NCI-H1105 treated with DMSO at 0.1 percent for 48 hours (cell line): ENCODE measurements at regions not wholly inside any gene's neighbourhood (a gene's known extent, or its start where the extent isn't known, plus 50 kb on each side); places are given as distances from the start of the nearest gene placed in this dataset.

Experiments
- DNase-seq: peaks from one replicate; lab custom pipeline; 2025; lab: John Stamatoyannopoulos, UW

DNA sequence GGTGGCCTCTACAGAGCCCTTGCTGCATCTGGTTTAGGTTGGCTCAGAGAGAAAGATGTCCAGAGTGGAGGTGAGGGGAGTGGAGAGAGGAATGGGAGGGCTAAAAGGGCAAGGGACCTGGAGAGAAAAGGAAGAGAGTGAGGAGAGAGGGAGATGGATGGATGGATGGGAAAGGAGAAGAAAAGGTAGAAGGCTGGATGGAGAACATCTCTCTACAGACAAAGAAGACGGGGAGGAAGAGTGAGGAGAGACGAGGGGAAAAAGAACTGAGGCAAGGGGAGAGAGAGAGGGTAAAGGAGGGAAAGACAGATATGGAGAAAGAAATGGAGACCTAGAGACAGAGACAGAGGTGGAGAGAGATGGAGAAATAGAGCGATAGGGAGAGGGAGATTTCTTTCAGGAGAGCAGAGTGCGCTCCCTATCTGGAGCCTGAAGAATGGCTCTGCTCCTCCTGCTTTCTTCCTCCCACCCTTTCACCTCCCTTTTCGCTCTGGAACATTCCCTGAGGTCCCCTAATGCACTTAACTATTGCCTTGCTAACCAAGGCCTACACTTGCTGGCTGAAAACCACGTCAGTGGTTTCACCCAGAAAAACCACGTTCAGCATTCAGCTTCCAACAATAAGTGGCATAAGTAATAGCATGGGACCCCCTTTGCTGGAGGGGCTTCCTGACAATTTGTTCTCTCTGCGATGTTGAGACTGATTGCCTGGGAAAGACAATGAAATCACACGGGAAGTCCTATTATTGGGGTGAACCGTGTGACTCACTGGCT, 286.3 kb downstream of the CDH26 start:
- DNase-seq: no peak

DNA sequence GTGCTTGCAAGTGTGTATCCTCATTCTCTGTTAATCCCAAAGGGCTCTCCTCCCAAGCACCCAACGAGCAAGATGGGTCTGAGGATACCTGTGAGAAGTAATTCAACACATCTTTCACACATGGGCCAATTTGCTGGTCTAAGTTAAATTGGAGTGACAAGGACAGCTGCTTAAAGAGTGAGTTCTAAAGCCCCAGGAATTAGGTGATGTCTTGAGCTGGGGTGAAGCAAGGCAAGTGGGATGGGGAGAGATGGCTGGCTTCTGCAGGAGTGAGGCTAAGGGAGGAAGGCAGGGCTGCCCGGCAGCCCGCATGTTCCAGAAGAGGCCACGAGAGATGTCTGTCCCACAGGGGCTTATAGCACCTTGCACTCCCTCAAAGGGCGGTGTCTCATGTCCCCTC, 288.5 kb downstream of the CDH26 start:
- DNase-seq: no peak

DNA sequence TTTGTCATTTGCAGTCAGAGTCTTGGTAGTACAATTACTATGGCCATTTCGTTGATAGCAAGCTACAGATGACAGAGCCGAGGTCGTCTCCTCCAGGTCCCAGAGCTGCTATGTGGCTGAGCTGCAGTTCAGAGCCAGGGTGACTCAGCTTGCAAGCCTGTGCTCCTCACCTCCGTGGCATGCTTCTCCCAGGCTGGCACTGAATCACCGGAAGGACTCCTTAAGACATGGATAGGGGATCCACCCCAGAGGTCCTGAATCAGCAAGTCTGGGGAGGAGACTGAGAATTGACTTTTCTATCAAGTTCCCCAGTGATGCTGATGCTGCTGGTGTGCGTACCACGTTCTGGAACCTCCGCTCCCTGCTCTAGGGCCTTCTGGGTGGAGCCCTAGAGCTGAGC, 291.2 kb downstream of the CDH26 start:
- no peak for DNase-seq

- DNase-seq: no peak
Measured at GRCh38 chr20:60250251-60250650, 292.0 kb downstream of the CDH26 start.

DNA sequence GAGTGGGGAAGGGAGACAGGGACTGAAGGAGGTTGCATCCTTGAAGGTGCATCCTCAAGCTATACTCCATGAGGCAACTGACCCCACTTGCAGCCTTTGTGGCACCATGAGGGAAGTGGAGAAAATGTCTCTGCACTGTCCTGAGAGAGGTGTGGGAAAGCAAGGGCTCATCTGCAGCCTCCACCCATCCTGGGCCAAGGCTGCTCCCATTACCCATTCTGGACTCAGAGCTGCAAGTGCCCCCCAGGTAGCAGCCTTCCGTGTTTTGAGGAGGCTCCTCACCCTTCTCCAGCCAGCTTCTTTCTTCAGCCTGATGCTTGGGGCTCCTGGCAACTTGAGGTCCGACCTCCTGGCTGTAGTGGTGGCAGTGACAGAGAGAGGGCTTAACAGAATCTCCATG, 294.6 kb downstream of the CDH26 start:
- no peak for DNase-seq

DNA sequence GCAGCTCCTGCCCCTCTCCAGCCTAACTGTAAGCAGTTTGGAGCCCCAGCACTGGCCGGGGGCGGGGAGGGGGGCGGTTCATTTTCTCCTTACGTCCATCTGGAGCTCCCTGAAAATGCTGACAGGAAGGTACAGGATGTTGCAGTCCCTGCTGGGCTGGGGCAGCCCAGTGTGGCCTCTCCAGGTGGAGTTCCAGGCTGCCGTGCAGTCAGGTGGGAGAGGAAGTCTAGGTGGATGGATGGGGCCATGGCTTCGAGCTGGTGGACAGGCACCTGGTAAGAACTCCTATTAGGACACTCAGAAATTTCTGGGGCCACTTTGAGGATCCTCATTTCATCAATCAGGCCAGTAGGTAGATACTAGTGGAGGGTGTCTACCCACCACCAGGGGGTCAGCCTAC, 295.2 kb downstream of the CDH26 start:
- no peak for DNase-seq

GRCh38 chr20:60254901-60255411, 296.7 kb downstream of the CDH26 start:
- peak; percentile 65 for DNase-seq

DNA sequence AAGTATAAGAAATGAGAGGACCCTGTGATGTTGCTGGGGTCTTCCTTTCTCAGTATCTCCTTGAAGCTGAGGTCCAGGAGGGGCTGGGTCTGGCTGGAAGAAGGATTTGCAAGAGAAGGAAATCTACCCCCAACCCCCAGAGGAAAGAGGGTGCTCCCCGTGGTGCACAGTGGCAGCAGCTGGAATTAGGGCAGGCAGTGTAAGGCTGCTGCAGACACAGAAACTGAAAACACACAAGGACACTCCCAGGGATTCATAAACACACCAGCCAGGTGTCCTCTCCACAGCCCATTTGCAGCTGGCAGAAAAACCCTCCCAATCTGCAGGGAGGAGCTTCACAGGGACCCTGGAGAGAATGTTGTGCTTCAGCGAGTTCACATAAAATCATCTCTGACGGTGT, 297.2 kb downstream of the CDH26 start:
- DNase-seq: peak; percentile 76

DNA sequence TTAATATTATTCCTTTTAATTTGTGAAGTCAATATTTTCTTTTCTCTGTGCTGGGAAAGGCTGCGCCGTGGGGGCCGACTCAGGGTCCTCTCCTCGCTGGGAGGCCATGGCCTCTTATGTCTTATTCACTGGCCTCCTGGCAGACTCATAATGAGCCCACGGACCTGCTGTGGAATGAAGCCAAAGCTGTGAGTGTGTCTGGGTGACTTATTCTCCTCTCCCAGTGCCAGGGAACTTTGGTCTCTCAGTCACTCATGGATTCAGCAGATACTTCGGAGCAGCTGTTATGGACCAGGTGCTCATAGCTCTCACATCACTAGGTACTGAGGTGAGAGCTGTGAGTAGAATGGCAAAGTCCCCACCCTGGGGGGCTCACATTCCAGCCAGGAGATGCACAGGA, 297.6 kb downstream of the CDH26 start:
- DNase-seq: no peak

DNA sequence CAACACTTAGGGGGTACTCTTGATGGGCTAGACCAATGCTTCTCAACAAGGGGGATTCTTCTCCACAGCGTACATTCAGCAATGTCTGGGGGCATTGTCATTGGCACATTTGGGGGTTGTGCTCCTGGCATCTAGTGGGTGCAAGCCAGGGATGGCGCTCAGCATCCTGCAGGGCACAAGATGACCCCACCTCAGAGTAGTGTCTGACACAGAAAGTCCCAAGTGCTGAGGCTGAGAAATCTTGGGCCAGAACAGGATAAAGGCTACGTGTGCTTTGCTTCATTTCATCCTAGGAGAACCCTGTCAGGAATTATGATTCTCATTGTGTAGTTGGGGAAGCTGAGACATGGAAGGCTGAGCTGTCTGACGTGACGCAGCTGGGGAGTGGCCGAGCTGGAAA, 298.6 kb downstream of the CDH26 start:
- DNase-seq: no peak

DNA sequence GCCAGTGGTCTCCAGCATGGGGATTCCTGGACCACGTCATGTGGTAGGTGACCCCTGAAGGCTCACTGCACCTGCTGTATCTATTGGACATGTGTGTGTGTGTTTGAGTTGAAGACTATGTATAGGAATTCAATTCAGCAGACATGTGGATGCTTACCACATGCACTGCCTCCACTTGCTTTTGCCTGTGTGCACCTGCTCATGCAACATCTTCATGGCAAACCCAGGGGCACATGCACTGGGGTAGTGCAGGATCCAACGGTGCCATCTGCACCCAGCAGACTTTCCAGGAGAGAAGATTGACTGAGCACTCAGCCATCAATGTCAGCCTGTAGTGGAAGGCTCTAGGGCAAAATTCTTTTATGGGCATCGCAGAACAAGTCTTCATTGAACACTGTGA, 299.4 kb downstream of the CDH26 start:
- DNase-seq: no peak

GRCh38 chr20:60258255-60258863, 300.1 kb downstream of the CDH26 start:
- DNase-seq: no peak

- no peak for DNase-seq
Measured at GRCh38 chr20:60261333-60261732, 303.1 kb downstream of the CDH26 start.

DNA sequence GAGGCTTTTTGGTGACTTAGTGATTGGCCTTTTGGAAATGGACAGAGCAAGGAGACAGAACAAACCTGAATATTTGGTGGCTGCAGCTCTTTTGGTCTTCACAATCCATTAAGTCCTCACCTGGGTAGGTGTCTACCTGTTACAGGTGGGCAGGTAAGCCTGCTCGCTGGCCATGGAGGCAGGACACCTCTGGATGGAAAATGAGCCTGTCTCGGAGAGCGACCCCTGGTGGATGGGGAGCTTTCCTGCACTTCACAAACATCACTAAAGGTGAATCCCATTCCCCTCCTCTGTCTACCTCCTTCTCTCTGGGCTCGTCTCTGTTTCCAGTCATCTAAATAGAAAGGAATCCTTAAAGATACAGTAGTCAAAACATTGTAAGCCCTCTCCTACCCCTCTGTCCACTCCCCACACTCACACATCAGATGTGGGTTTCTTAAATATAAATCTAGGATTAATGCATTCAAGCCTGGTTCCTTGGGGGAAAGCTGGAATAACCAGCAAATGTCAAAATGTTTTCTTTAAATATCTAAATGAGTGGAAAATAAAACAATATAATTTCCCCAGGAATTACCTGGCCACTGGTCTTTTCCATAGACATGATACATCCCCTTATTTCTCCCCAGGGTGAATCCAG, 304.9 kb downstream of the CDH26 start:
- DNase-seq: no peak

- no peak for DNase-seq
Measured at GRCh38 chr20:60263725-60264709, 305.8 kb downstream of the CDH26 start.

GRCh38 chr20:60266177-60266823, 308.1 kb downstream of the CDH26 start:
- no peak for DNase-seq

DNA sequence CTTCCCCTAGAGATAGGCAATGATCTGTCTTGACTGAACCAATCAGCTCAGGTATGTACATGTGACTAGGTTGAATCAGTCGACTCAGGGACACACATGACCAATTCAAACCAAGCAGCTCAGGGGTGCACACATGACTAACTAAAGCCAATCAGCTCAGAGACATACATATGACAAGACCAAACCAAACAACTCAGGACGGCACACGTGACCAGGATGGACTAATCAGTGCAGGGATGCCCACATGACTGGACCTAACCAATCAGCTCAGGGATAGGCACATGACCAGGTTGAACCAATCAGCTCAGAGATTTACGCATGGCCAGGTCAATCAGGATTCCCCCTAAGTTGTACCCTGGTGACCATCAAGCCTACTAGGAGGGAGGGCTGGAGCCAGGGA, 310.3 kb downstream of the CDH26 start:
- DNase-seq: no peak

- no peak for DNase-seq
Measured at GRCh38 chr20:60269573-60270162, 311.4 kb downstream of the CDH26 start.

GRCh38 chr20:60270341-60270740, 312.1 kb downstream of the CDH26 start:
- DNase-seq: no peak

DNA sequence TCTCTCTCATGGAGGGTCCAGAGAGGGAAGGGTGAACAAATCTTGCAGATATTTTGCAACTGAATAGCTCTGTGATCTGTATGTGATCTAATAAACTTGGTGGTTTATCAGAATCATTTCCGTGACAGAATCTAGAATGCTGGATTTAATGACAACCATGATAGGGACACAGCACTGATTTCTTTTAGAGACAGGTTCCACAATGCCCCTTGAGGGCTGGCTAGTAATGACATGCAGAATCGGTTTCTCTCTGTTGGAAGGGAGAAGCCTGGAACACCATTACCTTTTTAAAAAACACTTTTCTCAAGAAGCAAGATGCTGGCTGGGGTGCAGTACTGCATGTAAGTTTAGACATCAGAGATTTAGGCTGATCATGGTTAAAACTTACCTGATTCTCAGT, 313.4 kb downstream of the CDH26 start:
- no peak for DNase-seq

- no peak for DNase-seq
Measured at GRCh38 chr20:60272790-60273189, 314.6 kb downstream of the CDH26 start.
